ENCODE measurements at regions not wholly inside any gene's neighbourhood (a gene's known extent, or its start where the extent isn't known, plus 50 kb on each side); places are given as distances from the start of the nearest gene placed in this dataset.
A peak's percentile ranks its signal among the peaks of the same experiment; 100 is the strongest.

DNA sequence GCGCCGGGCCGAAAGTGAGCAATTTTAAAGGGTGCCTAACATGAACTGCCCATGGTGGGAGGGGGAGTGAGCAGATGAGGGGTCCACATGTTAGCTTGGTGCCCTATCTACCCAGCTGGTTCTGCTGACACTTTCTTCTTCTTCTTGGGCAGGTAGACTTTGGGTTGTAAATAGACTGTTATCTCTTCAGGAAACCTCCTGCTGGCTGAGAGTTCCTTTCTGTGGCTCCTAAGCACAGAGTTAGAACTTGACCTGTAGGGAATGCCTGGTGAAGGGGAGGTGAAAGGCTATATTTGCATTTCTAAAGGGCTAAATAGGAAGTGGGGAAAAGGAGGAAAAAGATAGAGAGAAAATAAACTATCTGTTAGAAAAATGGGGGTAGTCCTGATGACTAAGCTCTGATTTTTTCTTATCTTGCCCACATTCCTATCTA is 521.4 kb upstream of the TGFBR2 start:
- Histone ChIP-seq H3K18ac (ENCODE audit: extremely low read depth, low read length) (no peak overlapping the region), H3K14ac (ENCODE audit: insufficient read length) (no peak overlapping the region), H3K79me2 (ENCODE audit: control insufficient read depth in 1 of 2, insufficient read depth in 2 of 2, low read length in 2 of 2) (no peaks in the 10 kb centered on the region), H3K27me3 (replicated peaks in 1 of 4; ENCODE audit: control insufficient read depth in 3 of 4, extremely low read depth in 1 of 4, insufficient read depth in 3 of 4, low read length in 3 of 4) (peaks cover 44 to 74% (median 66%) of the 10 kb centered on the region in 4 experiments), H3K9ac (replicated peaks in 1 of 4; ENCODE audit: extremely low read depth in 1 of 4, low read depth in 3 of 4, low read length in 3 of 4) (no peak overlapping the region), H3K79me1 (ENCODE audit: low read depth, low read length) (no peaks in the 10 kb centered on the region), H3K4me2 (ENCODE audit: insufficient read depth in 1 of 2, low read depth in 2 of 2, low read length in 2 of 2) (peak overlapping the region; percentile 10 to 52; a peak in 3 of 4 replicates), H2AK5ac (ENCODE audit: low read depth, low read length) (no peak overlapping the region), H3K56ac (replicated peaks; ENCODE audit: insufficient read length, low read depth, low read length) (no peak overlapping the region), H3K23me2 (ENCODE audit: low read depth, low read length) (no peaks in the 10 kb centered on the region), H3K36me3 (ENCODE audit: control insufficient read depth in 2 of 4, insufficient read depth in 4 of 4, low read length in 3 of 4) (no peaks in the 10 kb centered on the region), H2BK15ac (ENCODE audit: low read length) (no peak overlapping the region), H4K8ac (ENCODE audit: extremely low read depth, insufficient read depth, low read length) (no peak overlapping the region), H3K23ac (ENCODE audit: insufficient read length) (no peak overlapping the region), H2BK5ac (ENCODE audit: low read depth, low read length) (no peak overlapping the region), H4K91ac (replicated peaks; ENCODE audit: insufficient read length, low read length) (no peak overlapping the region), H3K4me3 (ENCODE audit: extremely low read depth in 1 of 4, insufficient read depth in 2 of 4, low read depth in 3 of 4, low read length in 4 of 4) (no peak overlapping the region; a peak in 1 of 8 replicates), H4K20me1 (replicated peaks in 1 of 2; ENCODE audit: control insufficient read depth in 1 of 2, insufficient read depth in 2 of 2, low read length in 2 of 2) (peaks cover 0 to 2% of the 10 kb centered on the region in 2 experiments), H3K27ac (ENCODE audit: low read depth, low read length) (no peak overlapping the region), H2BK20ac (ENCODE audit: low read length) (no peak overlapping the region), H3K4me1 (replicated peaks in 1 of 4; ENCODE audit: control insufficient read depth in 3 of 4, insufficient read depth in 4 of 4, low read length in 3 of 4) (peaks cover 0 to 5% (median 1%) of the 10 kb centered on the region in 4 experiments; a peak in 2 of 7 replicates), H2BK12ac (ENCODE audit: low read depth, low read length) (no peak overlapping the region), H2AFZ (ENCODE audit: low read length) (no peak overlapping the region), H2BK120ac (replicated peaks; ENCODE audit: low read depth, low read length) (no peak overlapping the region), H3K9me3 (ENCODE audit: insufficient read depth in 2 of 2, low read depth in 1 of 2, low read length in 1 of 2) (no peaks in the 10 kb centered on the region), H3K4ac (replicated peaks; ENCODE audit: insufficient read length, low read depth, low read length) (no peak overlapping the region), H4K5ac (ENCODE audit: insufficient read length, low read depth, low read length) (no peak overlapping the region)
- DNase-seq (ENCODE audit: low read depth in 1 of 2, low spot score in 2 of 2) = peak in 1 of 2 experiments; percentile 67
- WGBS, 2 experiments (ENCODE audit: extremely low coverage in 1 of 2, insufficient coverage in 1 of 2, insufficient read length in 1 of 2, insufficient replicate concordance in 2 of 2, low coverage in 1 of 2, low lambda C conversion rate in 2 of 2, missing lambda C conversion rate in 1 of 2) = 12% methylated on average over 3 of the region's 3 CpGs; no CpG with 5 or more reads in 1 of the 2 experiments
- ChIA-PET POLR2A (ENCODE audit: partially characterized antibody) (interaction anchor here (0.7 to 1.4 kb wide), 3 partner anchors 11 to 789 kb away, joined by 3 to 4 read pairs (median 3); no protein-coding TSS in a partner anchor), CTCF (ENCODE audit: partially characterized antibody) (interaction anchor here (0.8 to 1.2 kb wide), 3 partner anchors 9 to 685 kb away, joined by 3 to 4 read pairs (median 3); no protein-coding TSS in a partner anchor)
- FAIRE-seq = peak; percentile 89
- TF ChIP-seq ZNF274 (IDR thresholded peaks at IDR 0.05; ENCODE audit: borderline replicate concordance, extremely low read depth, low read length) (peak; percentile 30; the same call in 1 of the 2 replicates), POLR2AphosphoS5 (IDR thresholded peaks at IDR 0.05; ENCODE audit: low read depth, low read length) (peak; percentile 94), SIN3A (conservative IDR thresholded peaks at IDR 0.05 in 1 of 2, IDR thresholded peaks at IDR 0.05 in 1 of 2; ENCODE audit: low read depth in 1 of 2, low read length in 2 of 2) (peak in 1 of 2 experiments; percentile 61; a peak in 1 of 4 replicates), TEAD4 (IDR thresholded peaks at IDR 0.05; ENCODE audit: low read depth, low read length) (peak; percentile 24; the same call in 1 of the 2 replicates), PHF8 (conservative IDR thresholded peaks at IDR 0.05; ENCODE audit: low read depth, low read length) (no peak), SP4 (IDR thresholded peaks at IDR 0.05; ENCODE audit: low read length) (no peak), CTBP2 (IDR thresholded peaks at IDR 0.05; ENCODE audit: borderline replicate concordance, insufficient read depth, insufficient read length, low read length) (no peak), ASH2L (IDR thresholded peaks at IDR 0.05; ENCODE audit: low read length) (peak; percentile 32), JUN (IDR thresholded peaks at IDR 0.05; ENCODE audit: low read depth, low read length) (no peak), HDAC2 (IDR thresholded peaks at IDR 0.05; ENCODE audit: borderline replicate concordance in 1 of 2, low read depth in 2 of 2, low read length in 2 of 2) (peak in 1 of 2 experiments; percentile 70; a peak in 1 of 4 replicates), BCL11A (IDR thresholded peaks at IDR 0.05; ENCODE audit: low read depth in 2 of 2, low read length in 2 of 2) (peak in 1 of 2 experiments; percentile 10), TCF12 (IDR thresholded peaks at IDR 0.05; ENCODE audit: low read depth, low read length) (peak; percentile 90), YY1 (IDR thresholded peaks at IDR 0.05; ENCODE audit: low read depth, low read length) (peak; percentile 68; the same call in 1 of the 2 replicates), KDM4A (IDR thresholded peaks at IDR 0.05; ENCODE audit: low read depth, low read length, severe bottlenecking) (no peak)
